Left lobe of liver (tissue), 2 donors: ENCODE measurements at regions not wholly inside any gene's neighbourhood (a gene's known extent, or its start where the extent isn't known, plus 50 kb on each side); places are given as distances from the start of the nearest gene placed in this dataset.

Experiments
- ATAC-seq: fragments of 200-7000 bp; cut with Tn5 transposase; one replicate; pipeline ENCODE4 v1.9.1; 2020; ENCODE audit warnings: mild to moderate bottlenecking, moderate library complexity
- DNase-seq: peaks from one replicate; pipeline ENCODE4 v3.0.0-alpha.2; 2020; ENCODE audit warnings: low spot score
- donor health status: DM: no; HTN: no; CAD: no; lungs with moderate emphysema.
- donor health status: DM: no; HTN: yes; CAD: no.

DNA sequence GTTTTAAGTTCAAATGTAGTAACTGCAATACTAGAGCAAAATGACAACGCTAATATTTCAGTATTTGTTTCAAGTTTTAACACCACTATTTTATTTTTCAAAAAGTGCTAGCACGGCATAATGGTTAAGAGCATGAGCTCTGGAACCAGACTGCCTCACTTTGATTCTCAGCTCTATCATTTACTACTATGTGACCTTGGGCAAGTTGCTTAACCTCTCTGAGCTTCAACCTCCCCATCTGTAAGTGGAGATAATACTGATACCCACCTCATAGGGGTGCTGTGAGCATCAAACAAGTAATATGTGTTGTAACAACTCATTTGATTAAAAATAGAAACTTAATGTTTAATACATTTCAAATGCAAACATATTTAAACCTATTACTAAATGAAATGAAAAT is 115.4 kb upstream of the NPHP3 start:
- DNase-seq = no peak
- ATAC-seq = no peak

DNA sequence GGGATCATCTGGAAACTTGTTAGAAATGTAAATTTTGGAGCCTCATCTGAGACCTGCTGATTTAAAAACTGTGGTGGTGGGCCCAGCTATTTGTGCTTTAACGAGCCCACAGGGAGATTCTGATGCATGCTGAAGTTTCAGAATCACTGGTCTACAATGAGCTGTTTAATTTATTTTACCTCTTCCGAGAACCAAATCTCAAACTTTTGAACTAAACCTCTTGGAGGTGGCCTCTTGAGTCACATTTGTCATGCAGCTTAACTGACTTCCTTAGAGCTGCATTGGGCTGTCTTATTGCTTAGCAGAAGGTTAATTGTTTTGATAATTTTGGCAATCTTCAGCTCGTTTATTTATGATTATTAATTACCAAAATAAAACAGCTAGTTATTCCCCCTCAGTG is 112.1 kb upstream of the NPHP3 start:
- no peak for DNase-seq
- ATAC-seq = no peak

- DNase-seq (no peak), ATAC-seq (no peak)
These were observed 106.9 kb upstream of the NPHP3 start for GRCh38 chr3:132829101-132829500.

- ATAC-seq (no peak), DNase-seq (no peak)
These were observed 100.6 kb upstream of the NPHP3 start for GRCh38 chr3:132822837-132823236.

- ATAC-seq (no peak), DNase-seq (no peak)
These were observed 100.1 kb upstream of the NPHP3 start for GRCh38 chr3:132822266-132822665.

DNA sequence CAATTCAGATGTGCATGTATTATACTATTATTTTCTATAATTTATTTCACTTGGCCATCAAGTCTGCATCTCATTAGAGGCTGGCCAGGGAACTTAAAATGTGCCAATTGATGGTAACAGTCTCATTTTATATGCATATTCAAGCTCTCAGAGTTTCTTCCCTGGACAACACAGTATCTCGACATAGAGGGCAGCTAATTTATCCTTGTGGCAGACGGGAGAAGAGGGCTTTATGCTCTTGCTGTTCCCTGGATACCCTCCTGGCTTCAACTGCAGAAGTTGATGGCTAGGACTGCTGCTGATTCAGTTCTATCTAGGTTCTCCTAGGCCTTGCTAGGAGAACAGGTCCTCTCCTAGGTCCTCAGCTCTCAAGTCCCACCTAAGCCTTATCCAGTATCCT is 99.1 kb upstream of the NPHP3 start:
- DNase-seq (no peak), ATAC-seq (no peak)

- DNase-seq (no peak), ATAC-seq (no peak)
These were observed 96.0 kb upstream of the NPHP3 start for GRCh38 chr3:132818251-132818650.

DNA sequence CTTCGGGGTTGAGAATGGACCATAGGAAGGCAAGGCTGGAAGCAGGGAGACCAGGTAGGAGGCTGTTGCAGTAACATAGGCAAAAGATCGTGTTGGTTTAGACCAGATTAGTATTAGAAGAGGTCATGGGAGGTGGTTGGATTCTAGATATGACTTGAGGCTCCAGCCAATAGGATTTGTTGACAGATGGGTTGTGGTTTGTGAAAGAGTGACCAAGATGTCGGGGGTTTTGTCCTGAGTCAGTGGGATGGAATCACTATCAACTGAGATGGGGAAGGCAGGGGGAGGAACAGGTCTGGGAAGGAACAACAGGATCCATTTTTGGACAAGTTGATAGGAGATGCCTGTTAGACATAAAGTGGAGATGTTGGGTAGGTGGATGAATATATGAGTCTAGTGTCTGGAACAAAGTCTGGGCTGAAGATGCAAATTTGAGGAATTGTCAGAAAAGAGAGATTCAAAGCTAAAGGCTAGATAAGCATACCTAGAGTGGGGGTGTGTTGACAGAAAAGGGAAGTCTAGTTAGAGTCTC is 95.5 kb upstream of the NPHP3 start:
- no peak for ATAC-seq

GRCh38 chr3:132805071-132805470 is 82.9 kb upstream of the NPHP3 start:
- ATAC-seq = no peak

More for the DNA sequence above, 95.5 kb upstream of the NPHP3 start:
- DNase-seq = no peak

GRCh38 chr3:132804498-132804897 is 82.3 kb upstream of the NPHP3 start:
- ATAC-seq (no peak), DNase-seq (no peak)

More at GRCh38 chr3:132805071-132805470, 82.9 kb upstream of the NPHP3 start:
- DNase-seq = no peak

GRCh38 chr3:132803889-132804288 is 81.7 kb upstream of the NPHP3 start:
- DNase-seq = no peak
- ATAC-seq = no peak

GRCh38 chr3:132800958-132801357 is 78.7 kb upstream of the NPHP3 start:
- ATAC-seq (no peak), DNase-seq (no peak)

GRCh38 chr3:132790806-132791205 is 68.6 kb upstream of the NPHP3 start:
- ATAC-seq = no peak
- DNase-seq = no peak

DNA sequence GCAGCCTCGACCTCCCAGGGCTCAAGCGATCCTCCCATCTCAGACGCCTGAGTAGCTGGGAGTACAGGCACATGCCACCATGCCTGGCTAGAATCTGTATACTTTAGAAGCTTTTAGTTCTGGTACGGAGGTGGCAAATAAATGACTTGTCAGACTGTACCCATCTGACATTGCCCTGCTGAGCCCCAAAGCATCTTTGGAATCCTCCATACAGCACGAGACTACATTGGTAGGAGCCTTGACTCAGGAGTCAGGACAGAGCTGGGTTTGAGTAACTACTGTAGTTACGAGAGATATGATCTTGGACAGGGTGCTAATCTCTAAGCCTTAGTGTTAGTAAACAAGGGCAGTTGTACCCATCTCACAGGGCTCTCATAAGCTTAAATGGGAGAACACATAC is 67.8 kb upstream of the NPHP3 start:
- ATAC-seq (no peak), DNase-seq (no peak)

GRCh38 chr3:132788301-132788671 is 66.1 kb upstream of the NPHP3 start:
- peak; percentile 67 for ATAC-seq

DNA sequence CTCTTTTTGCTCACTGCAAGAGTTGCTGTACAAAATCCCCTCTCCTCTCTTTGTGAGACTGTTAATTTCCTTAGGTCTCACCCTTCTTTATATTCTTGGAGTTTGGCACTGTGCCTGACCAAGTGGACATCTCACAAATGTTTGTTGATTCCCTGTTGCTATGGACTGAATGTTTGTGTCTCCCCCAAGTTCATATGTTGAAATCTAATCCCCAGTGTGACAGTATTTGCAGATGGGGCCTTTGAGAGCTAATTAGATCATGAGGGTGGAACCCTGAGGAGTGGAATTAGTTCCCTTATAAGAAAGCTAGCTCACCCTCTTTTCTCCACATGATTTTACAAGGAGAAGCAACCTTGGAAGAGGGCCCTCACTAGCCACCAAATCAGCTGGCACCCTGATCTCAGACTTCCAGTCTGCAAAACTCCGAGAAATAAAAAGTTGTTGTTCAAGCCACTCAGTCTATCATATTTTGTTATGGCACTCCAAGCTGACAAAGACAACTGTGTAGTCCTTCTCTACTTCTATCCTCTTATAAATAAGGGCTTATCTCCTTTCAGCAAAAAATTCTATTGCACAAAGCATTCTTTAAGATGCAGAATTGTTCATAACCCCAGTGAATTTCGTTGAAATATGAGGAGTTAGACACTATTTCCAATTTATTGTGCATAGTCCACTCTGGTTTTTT is 65.5 kb upstream of the NPHP3 start:
- DNase-seq (no peak), ATAC-seq (no peak)

More at GRCh38 chr3:132788301-132788671, 66.1 kb upstream of the NPHP3 start:
- DNase-seq = no peak

- DNase-seq (no peak), ATAC-seq (no peak)
These were observed 64.7 kb upstream of the NPHP3 start for GRCh38 chr3:132786890-132787289.

GRCh38 chr3:132785292-132785691 is 63.1 kb upstream of the NPHP3 start:
- ATAC-seq (no peak), DNase-seq (no peak)

- ATAC-seq = no peak
- DNase-seq = no peak
These were observed 62.4 kb upstream of the NPHP3 start for GRCh38 chr3:132784502-132785025.

DNA sequence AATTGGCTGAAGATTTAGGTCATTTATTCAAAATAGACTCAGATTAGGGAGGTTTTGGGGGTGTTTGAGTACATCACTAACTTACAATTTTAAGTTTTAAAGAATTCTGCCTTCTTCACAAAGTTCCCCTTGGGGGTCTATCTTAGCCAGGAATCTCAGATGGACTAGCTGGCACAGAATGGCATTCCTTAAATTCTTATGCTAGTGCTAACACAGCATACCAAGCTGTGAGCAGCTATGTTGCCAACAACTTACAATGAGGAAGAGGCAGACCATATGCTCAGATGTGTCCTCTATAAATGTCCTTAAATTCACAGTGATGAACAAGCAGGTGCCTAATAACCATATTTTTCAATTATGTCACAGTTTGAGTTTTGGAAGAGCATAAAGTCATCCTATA is 60.9 kb upstream of the NPHP3 start:
- no peak for DNase-seq
- ATAC-seq = no peak

GRCh38 chr3:132781922-132782321 is 59.7 kb upstream of the NPHP3 start:
- DNase-seq (no peak), ATAC-seq (no peak)

DNA sequence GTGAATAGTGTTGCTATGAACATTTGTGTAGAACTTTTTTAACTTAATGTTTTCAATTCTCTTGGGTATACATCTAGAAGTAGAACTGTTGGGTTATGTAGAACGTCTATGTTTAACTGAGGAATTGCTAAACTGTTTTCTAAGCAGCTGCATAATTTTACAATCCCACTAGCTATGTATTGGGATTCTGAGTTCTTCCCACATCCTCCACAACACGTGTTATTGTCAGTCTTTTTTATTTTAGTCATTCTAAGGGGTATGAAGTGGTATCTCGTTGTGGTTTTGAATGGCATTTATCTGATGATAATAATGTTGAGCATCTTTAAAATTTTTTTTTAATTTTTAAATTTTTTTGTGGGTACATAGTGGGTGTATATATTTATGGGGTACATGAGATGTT is 55.0 kb upstream of the NPHP3 start:
- DNase-seq (no peak), ATAC-seq (no peak)

GRCh38 chr3:132773071-132773619 is 50.9 kb upstream of the NPHP3 start:
- no peak for ATAC-seq
- no peak for DNase-seq
